ENCODE measurements at regions not wholly inside any gene's neighbourhood (a gene's known extent, or its start where the extent isn't known, plus 50 kb on each side); places are given as distances from the start of the nearest gene placed in this dataset.

- CTCF ChIA-PET: no interaction called here
- POLR2A ChIA-PET: no interaction called here
Measured at GRCh38 chr11:26072614-26073153, 259.2 kb upstream of the ANO3 start.

- POLR2A ChIA-PET: no interaction called here
- CTCF ChIA-PET: no interaction called here
Measured at GRCh38 chr11:26073646-26074045, 258.3 kb upstream of the ANO3 start.

GRCh38 chr11:26076233-26076990 is 255.5 kb upstream of the ANO3 start:
- POLR2A ChIA-PET: no interaction called here
- CTCF ChIA-PET: no interaction called here

GRCh38 chr11:26078231-26078821 is 253.6 kb upstream of the ANO3 start:
- ChIA-PET CTCF (no interaction called here), POLR2A (no interaction called here)

- POLR2A ChIA-PET: no interaction called here
Measured at GRCh38 chr11:26084313-26084712, 247.6 kb upstream of the ANO3 start.

GRCh38 chr11:26086028-26086427 is 245.9 kb upstream of the ANO3 start:
- ChIA-PET CTCF (no interaction called here), POLR2A (no interaction called here)

More at GRCh38 chr11:26084313-26084712, 247.6 kb upstream of the ANO3 start:
- CTCF ChIA-PET: no interaction called here

- ChIA-PET CTCF (no interaction called here), POLR2A (no interaction called here)
Measured at GRCh38 chr11:26087120-26087935, 244.6 kb upstream of the ANO3 start.

- ChIA-PET POLR2A (no interaction called here), CTCF (no interaction called here)
Measured at GRCh38 chr11:26088391-26088790, 243.5 kb upstream of the ANO3 start.

- POLR2A ChIA-PET: no interaction called here
- CTCF ChIA-PET: no interaction called here
Measured at GRCh38 chr11:26090651-26091050, 241.3 kb upstream of the ANO3 start.

- ChIA-PET CTCF (no interaction called here), POLR2A (no interaction called here)
Measured at GRCh38 chr11:26093206-26093605, 238.7 kb upstream of the ANO3 start.

- POLR2A ChIA-PET: no interaction called here
- CTCF ChIA-PET: no interaction called here
Measured at GRCh38 chr11:26095340-26095739, 236.6 kb upstream of the ANO3 start.

- POLR2A ChIA-PET: no interaction called here
- CTCF ChIA-PET: no interaction called here
Measured at GRCh38 chr11:26096451-26096850, 235.5 kb upstream of the ANO3 start.

GRCh38 chr11:26102325-26102724 is 229.6 kb upstream of the ANO3 start:
- ChIA-PET POLR2A (no interaction called here), CTCF (no interaction called here)

- ChIA-PET POLR2A (no interaction called here), CTCF (no interaction called here)
Measured at GRCh38 chr11:26105762-26106423, 226.0 kb upstream of the ANO3 start.

- POLR2A ChIA-PET: no interaction called here
- CTCF ChIA-PET: no interaction called here
Measured at GRCh38 chr11:26106726-26107125, 225.2 kb upstream of the ANO3 start.

- CTCF ChIA-PET: no interaction called here
- POLR2A ChIA-PET: no interaction called here
Measured at GRCh38 chr11:26109658-26110368, 222.1 kb upstream of the ANO3 start.

- ChIA-PET POLR2A (no interaction called here), CTCF (no interaction called here)
Measured at GRCh38 chr11:26112264-26112663, 219.7 kb upstream of the ANO3 start.

GRCh38 chr11:26121466-26121865 is 210.5 kb upstream of the ANO3 start:
- POLR2A ChIA-PET: no interaction called here

GRCh38 chr11:26126741-26127140 is 205.2 kb upstream of the ANO3 start:
- POLR2A ChIA-PET: no interaction called here
- CTCF ChIA-PET: no interaction called here

More at GRCh38 chr11:26121466-26121865, 210.5 kb upstream of the ANO3 start:
- CTCF ChIA-PET: no interaction called here

GRCh38 chr11:26127336-26127735 is 204.6 kb upstream of the ANO3 start:
- POLR2A ChIA-PET: no interaction called here
- CTCF ChIA-PET: no interaction called here

All from activated CD8-positive, alpha-beta memory T cell treated with anti-CD3 and anti-CD28 coated beads for 36 hours (primary cell).